H1 (cell line): ENCODE measurements at regions not wholly inside any gene's neighbourhood (a gene's known extent, or its start where the extent isn't known, plus 50 kb on each side); places are given as distances from the start of the nearest gene placed in this dataset.

ENCODE experiments used
- CHD1 ChIP-seq: IDR thresholded peaks from 2 replicates; pipeline ENCODE4 v1.6.1; 2012; ENCODE audit warnings: low read depth, low read length, improper control_type of control experiment
- CHD7 ChIP-seq: fragments of 300-600 bp; sonication (generic); IDR thresholded peaks from 2 replicates; pipeline ENCODE4 v1.7.1; 2012; ENCODE audit warnings: low read length, moderate library complexity, mild to moderate bottlenecking, inconsistent platforms; ENCODE audit not compliant: insufficient replicate concordance
- GABPA ChIP-seq: IDR thresholded peaks from 2 replicates; pipeline ENCODE4 v1.6.1; 2011; ENCODE audit warnings: mild to moderate bottlenecking, low read length, moderate library complexity, borderline replicate concordance; ENCODE audit not compliant: insufficient read depth
- SRF ChIP-seq: IDR thresholded peaks from 2 replicates; pipeline ENCODE4 v1.6.1; 2011; ENCODE audit warnings: mild to moderate bottlenecking, low read depth, low read length, moderate library complexity
- TAF7 ChIP-seq: optimal IDR thresholded peaks from 2 replicates; pipeline ENCODE3; 2011; ENCODE audit warnings: low read depth, mild to moderate bottlenecking, inconsistent platforms, low read length, moderate library complexity, borderline replicate concordance
- USF2 ChIP-seq: IDR thresholded peaks from 2 replicates; pipeline ENCODE4 v1.6.1; 2011; ENCODE audit warnings: low read length, improper control_type of control experiment

GRCh38 chr10:64973391-64973790, 1452.2 kb downstream of the REEP3 start (continued):
- TF ChIP-seq CHD7 (no peak), TAF7 (no peak), SRF (no peak), USF2 (no peak), GABPA (no peak), CHD1 (no peak)
